T-helper 9 cell (primary cell): ENCODE measurements at regions not wholly inside any gene's neighbourhood (a gene's known extent, or its start where the extent isn't known, plus 50 kb on each side); places are given as distances from the start of the nearest gene placed in this dataset.
"Not testable (repeated sequence)": the region's sequence is repeated elsewhere in the genome, so short reads cannot be mapped to it uniquely, and the experiment has no call there.

Experiments used
- DNase-seq: peaks from one replicate; pipeline ENCODE4 v3.0.0-alpha.2; 2020

DNA sequence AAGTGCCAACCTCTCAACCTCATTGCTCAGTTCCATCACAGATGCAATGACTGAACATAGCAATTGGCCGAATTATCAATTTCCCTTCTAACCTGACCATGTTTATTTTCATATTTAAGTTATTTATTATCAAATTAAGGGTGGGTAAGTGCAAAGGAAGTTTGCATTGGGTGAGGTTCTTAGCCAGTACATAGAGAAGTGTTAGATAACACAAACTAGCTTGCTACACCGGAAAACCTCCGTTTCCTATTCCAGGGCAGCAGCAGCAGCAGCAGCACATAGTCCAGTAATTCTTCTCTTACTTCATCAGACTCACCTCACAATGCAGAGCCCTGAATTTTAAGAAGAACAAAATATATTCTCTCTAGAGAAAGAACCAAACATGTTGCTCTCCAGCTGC is 200.5 kb upstream of the OR4E1 start:
- no peak for DNase-seq

GRCh38 chr14:21868442-21869046 is 194.9 kb upstream of the OR4E1 start:
- DNase-seq: peak; percentile 62

DNA sequence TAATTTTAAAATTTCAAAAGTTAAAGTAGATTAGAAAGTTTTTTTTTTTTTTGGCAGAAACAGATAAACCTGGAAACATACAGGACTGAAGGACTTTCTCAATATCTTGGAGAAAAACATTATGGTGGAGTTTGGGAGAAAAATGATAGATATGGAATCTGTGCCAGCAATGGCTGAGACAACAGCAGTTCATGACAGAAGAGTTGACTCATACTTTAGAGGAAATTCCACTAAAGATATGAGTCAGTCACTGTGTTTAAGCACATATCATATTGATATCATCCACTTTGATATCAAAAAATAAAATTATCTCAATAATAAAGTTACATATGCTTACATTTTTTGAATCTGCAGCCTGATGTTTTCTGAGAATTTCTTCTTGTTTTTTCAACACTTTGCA is 193.9 kb upstream of the OR4E1 start:
- no peak for DNase-seq

DNA sequence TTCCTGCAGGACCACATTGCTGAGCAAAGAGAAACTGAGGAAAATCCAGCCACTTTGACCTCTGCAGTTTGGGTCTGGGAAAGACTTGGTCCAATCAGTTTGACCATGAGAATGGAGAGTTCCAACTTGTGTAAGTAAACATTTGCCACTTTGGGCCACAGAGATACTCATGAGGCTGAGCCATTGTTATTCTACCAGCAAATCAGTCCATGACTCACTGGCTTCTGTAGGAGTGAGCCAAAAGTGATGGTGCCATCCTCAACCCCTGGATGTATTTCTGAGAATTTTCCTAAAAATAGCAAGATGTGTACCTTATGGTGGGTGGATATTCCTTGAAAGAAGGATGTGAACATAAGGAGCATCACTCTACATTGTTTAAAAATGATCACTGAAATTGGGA is 192.9 kb upstream of the OR4E1 start:
- DNase-seq: no peak

DNA sequence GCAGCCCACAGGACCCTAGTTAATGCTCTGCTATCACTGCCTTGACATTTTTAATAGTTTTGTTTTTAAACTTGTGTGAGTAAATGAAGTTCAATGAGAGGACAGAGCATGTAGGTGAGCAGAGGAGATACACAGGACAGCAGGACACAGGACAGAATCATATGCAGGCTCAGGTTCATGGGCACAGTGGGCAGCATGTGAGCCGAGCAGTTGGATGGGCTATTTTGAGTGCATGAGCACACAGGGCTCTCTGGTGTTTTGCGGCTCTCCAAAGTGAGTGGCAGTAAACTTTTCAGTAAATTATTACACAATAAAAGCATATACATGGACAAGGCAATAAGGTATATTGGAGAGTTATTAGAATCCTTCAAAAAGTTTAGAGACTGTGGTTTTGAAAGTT is 189.7 kb upstream of the OR4E1 start:
- no peak for DNase-seq

GRCh38 chr14:21861153-21861552 is 187.5 kb upstream of the OR4E1 start:
- no peak for DNase-seq

DNA sequence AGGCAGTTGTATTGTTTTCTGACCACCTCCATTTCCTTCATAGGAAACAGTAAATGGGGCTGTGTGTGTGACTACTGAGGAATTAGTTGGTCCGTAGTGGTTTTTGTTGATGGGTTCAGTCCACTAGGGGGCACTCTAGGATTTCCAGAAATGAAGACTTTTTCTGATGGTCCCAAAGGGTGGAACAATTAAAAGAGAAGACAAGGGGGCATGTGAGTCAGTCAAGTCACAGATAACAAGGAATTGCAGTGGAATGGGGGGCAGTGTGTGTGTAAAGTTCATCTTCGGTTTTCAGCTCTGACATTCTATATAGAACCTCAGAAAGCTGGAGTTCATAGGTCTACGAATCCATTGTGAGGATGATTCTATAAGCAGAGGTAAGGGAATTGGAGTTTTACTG is 186.6 kb upstream of the OR4E1 start:
- DNase-seq: peak; percentile 15

DNA sequence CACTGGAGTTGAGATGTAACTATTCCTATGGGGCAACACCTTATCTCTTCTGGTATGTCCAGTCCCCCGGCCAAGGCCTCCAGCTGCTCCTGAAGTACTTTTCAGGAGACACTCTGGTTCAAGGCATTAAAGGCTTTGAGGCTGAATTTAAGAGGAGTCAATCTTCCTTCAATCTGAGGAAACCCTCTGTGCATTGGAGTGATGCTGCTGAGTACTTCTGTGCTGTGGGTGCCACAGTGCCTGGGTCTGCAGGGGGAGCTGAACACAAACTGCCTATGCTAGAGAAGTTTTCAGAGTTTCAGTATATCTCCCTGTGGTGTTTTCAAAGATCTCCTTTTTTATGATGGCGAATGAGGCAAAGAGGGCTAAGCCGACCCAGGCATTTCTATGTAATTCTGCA is 179.2 kb upstream of the OR4E1 start:
- no peak for DNase-seq

- peak; percentile 66 for DNase-seq
Observed at GRCh38 chr14:21852061-21852664, 178.5 kb upstream of the OR4E1 start.

- not testable (repeated sequence) for DNase-seq
Observed at GRCh38 chr14:21846902-21847301, 173.3 kb upstream of the OR4E1 start.

DNA sequence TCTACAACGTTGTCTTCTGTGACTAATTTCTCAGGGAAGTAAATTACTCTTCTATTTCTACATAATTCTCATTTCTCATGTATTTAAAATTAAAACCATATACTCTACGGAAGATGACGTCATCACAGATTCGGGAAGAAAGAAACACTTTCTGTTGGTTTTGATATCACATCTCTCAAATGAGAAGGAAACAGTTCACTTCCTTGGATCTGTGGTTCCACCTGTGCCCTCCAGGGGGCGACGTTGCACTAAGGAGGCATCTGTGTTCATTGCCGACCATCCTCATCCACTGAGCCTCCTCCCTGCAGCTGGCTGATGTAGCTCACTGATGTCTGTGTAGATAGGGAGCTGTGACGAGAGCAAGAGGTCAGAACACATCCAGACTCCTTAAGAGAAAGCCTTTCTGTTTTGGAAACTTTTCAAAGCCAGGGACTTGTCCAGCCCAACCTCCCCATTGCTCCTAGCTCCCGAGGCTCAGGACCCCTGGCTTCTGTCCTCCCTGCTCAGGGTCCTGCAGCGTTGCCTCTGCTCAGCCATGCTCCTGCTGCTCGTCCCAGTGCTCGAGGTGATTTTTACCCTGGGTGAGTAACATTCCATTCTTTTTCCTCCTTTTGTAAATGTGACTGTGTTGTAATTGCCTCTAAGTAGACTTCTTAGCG is 172.7 kb upstream of the OR4E1 start:
- peak; percentile 63 for DNase-seq

DNA sequence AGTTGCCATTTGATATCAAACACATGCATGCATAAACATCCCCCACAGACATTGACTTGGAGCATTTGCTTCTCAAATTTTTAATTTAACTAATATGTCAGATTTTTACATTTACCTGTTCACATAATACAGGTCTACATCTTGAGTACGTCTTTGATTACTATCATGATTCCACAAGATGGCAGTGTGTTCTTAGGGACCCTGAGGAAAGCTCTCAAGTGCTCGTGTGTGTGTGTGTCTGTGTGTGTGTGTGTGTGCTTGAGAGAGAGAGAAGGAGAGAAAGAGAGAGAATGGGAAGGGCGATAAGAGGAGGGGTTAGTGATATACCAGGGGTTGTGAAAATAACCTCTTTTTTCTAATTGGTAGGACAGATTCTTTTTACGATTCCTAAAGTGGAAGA is 167.1 kb upstream of the OR4E1 start:
- DNase-seq: no peak

GRCh38 chr14:21833836-21834235 is 160.2 kb upstream of the OR4E1 start:
- DNase-seq: no peak

DNA sequence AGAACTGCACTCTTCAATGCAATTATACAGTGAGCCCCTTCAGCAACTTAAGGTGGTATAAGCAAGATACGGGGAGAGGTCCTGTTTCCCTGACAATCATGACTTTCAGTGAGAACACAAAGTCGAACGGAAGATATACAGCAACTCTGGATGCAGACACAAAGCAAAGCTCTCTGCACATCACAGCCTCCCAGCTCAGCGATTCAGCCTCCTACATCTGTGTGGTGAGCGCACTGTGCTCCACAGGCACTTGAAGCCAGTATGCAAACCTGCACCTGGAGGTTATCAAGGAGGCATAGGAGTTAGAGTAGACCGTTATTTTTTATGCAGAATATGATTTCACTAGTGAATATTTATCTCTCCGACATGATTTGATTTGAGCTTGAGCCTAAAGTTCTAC is 152.2 kb upstream of the OR4E1 start:
- DNase-seq: no peak

GRCh38 chr14:21825149-21825743 is 151.6 kb upstream of the OR4E1 start:
- DNase-seq: peak; percentile 13

DNA sequence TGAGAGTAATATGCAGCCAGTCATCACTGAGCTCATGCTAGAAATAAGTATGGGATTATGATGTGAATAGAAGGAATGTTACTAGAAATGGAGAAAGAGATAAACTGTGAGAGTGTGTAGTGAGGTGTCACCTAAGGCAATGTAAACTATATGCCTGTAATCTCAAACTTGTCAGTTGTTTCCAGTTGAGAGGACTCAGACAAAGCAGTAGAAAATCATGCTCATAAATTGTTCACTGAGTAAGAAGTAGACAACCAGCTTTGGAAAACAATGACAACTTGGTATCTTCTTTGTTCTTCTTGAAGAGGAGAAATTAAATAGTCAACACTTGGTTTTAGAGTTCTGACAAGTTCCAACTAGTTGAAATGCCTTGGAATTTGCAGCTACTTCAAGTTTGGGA is 148.5 kb upstream of the OR4E1 start:
- no peak for DNase-seq

GRCh38 chr14:21820631-21821030 is 147.0 kb upstream of the OR4E1 start:
- no peak for DNase-seq

DNA sequence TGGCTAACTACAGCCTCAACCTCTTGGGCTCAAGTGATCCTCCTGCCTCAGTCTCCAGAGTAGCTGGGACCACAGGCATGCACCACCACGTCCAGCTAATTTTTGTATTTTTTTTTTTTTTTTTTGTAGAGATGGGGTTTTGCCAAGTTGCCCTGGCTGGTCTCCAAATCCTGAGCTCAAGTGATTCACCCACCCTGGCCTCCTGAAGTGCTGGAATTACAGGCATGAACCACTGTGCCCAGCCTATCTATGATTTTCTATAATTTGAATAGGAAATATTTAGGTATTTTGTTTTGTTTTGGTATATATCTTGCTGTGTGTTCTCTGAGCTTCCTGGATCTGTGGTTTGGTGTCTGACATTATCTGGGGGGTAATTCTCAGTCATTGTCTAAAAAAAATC is 146.3 kb upstream of the OR4E1 start:
- not testable (repeated sequence) for DNase-seq

DNA sequence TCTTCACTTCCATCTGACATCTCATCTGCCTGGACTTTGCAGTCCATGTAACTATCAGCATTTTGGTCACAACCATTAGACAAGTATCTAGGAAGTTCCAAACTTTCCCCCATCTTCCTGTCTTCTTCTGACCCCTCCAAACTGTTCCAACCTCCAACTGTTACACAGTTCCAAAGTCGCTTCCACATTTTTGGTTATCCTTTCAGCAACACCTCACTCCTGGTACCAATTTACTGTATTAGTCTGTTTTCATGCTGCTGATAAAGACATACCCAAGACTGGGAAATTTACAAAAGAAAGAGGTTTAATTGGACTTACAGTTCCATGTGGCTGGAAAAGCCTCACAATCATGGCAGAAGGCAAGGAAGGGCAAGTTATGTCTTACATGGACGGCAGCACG is 143.4 kb upstream of the OR4E1 start:
- DNase-seq: not testable (repeated sequence)

DNA sequence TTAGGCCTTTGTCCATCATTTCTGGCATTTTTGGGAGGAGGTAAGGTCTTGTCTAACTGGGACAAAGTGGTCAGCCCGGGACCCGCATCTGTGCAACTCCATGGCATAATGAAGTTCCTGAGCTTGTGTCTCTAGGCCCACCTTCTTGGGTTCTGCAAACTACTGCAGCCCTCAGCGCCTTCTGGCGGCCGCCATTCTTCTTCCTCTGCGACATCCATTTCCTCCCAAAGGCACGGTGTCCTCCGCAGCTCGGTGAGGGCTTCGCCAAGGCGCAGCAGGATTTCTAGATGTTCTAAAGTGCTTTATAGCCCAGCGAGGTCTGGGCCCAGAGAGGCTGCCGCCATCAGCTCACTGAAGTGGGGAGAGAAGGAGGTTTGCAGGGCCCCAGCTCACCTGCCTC is 134.4 kb upstream of the OR4E1 start:
- DNase-seq: no peak

DNA sequence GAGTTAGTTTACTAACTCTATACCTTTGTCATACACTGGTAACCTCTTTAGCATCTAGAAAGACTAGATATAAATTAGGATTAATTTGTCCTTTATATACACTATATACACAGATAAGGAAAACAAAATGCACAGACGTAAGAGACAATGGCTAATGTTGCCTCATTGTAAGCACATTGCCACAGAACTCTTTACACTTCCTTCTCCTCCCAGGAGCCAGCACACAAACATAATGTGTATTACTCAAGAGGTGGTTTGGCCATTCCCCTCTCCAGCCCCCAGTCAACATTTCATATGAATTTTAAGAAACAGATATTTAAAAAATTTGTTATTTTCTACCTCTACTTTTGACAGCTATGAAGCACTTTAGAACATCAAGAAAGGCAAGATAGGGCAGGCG is 131.4 kb upstream of the OR4E1 start:
- DNase-seq: no peak

DNA sequence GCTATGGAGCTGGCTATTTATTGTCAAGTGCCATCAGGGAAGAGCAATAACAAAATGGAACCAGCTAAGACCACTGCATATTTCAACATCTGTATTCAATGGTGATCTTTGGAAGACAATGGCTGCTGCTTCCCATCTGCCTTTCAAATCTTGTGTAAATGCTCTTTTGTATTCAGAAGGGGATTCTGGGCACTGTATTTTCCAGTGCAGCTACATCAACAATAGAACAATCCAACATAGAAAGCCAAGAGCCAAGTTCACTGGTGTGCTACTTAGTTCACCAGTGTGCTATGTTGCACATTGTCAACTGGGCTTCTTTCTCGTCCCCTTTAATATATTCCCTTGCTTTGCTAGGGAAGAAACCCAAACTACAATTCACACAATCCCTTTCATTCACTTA is 128.8 kb upstream of the OR4E1 start:
- no peak for DNase-seq

- DNase-seq: peak; percentile 1
Observed at GRCh38 chr14:21796916-21797315, 123.3 kb upstream of the OR4E1 start.

- DNase-seq: no peak
Observed at GRCh38 chr14:21795456-21795855, 121.8 kb upstream of the OR4E1 start.
